Ishikawa (cell line): ENCODE measurements at regions not wholly inside any gene's neighbourhood (a gene's known extent, or its start where the extent isn't known, plus 50 kb on each side); places are given as distances from the start of the nearest gene placed in this dataset.

Experiments
- CEBPB ChIP-seq: IDR thresholded peaks from 2 replicates; pipeline ENCODE4 v1.6.1; 2012
- CREB1 ChIP-seq: IDR thresholded peaks from 2 replicates; pipeline ENCODE4 v1.6.1; 2012; ENCODE audit warnings: low read depth
- EGR1 ChIP-seq: IDR thresholded peaks from 2 replicates; pipeline ENCODE4 v1.6.1; 2012
- EP300 ChIP-seq: IDR thresholded peaks from 2 replicates; pipeline ENCODE4 v1.6.1; 2012; ENCODE audit warnings: borderline replicate concordance
- FOXM1 ChIP-seq: IDR thresholded peaks from 2 replicates; pipeline ENCODE4 v1.6.1; 2012; ENCODE audit warnings: low read depth, borderline replicate concordance
- NFIC ChIP-seq: IDR thresholded peaks from 2 replicates; pipeline ENCODE4 v1.6.1; 2012
- RAD21 ChIP-seq: IDR thresholded peaks from 2 replicates; pipeline ENCODE4 v1.6.1; 2012; ENCODE audit warnings: low read depth
- TAF1 ChIP-seq: IDR thresholded peaks from 2 replicates; pipeline ENCODE4 v1.6.1; 2012; ENCODE audit warnings: low read depth, mild to moderate bottlenecking
- TCF12 ChIP-seq: IDR thresholded peaks from 2 replicates; pipeline ENCODE4 v1.6.1; 2012; ENCODE audit warnings: low read depth
- TEAD4 ChIP-seq: IDR thresholded peaks from 2 replicates; pipeline ENCODE4 v1.6.1; 2012
- YY1 ChIP-seq: IDR thresholded peaks from 2 replicates; pipeline ENCODE4 v1.6.1; 2012; ENCODE audit warnings: low read depth
- ZBTB7A ChIP-seq: IDR thresholded peaks from 2 replicates; pipeline ENCODE4 v1.6.1; 2012; ENCODE audit warnings: low read depth
- TF ChIP-seq, protein P1 (sequence below): IDR thresholded peaks from 2 replicates; pipeline ENCODE4 v1.6.1; 2012
- TF ChIP-seq, protein P2 (sequence below): IDR thresholded peaks from 2 replicates; pipeline ENCODE4 v1.6.1; 2012
- TF ChIP-seq, protein P3 (sequence below): IDR thresholded peaks from 2 replicates; pipeline ENCODE4 v1.6.1; 2012; ENCODE audit warnings: low read depth, mild to moderate bottlenecking

DNA sequence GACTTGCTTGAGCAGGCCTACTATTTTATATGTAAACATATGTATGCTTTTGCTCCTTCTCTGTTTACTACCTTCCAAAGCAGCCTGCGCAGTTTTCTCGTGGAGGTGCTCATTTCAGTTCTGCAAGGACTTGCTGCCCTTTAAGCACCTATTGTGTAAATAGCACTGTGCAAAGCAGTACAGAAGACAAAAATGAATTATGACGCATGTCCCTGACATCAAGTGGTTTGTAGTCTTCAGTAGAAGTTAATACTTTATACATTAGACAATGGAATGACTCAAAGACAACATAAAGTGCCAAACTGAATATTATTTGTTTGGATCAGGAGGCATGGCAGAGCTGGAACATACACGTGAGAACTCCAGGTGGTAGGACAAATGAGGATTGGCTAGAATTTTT, 611.7 kb downstream of the LMO4 start:
- TF ChIP-seq, protein P1, sequence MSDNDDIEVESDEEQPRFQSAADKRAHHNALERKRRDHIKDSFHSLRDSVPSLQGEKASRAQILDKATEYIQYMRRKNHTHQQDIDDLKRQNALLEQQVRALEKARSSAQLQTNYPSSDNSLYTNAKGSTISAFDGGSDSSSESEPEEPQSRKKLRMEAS: no peak
- no peak for TF ChIP-seq FOXM1
- TF ChIP-seq, protein P2, sequence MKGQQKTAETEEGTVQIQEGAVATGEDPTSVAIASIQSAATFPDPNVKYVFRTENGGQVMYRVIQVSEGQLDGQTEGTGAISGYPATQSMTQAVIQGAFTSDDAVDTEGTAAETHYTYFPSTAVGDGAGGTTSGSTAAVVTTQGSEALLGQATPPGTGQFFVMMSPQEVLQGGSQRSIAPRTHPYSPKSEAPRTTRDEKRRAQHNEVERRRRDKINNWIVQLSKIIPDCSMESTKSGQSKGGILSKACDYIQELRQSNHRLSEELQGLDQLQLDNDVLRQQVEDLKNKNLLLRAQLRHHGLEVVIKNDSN: no peak
- no peak for TF ChIP-seq YY1
- TF ChIP-seq TEAD4: no peak
- TF ChIP-seq TCF12: no peak
- TF ChIP-seq CEBPB: no peak
- TF ChIP-seq ZBTB7A: no peak
- TF ChIP-seq EGR1: no peak
- TF ChIP-seq RAD21: no peak
- TF ChIP-seq, protein P3, sequence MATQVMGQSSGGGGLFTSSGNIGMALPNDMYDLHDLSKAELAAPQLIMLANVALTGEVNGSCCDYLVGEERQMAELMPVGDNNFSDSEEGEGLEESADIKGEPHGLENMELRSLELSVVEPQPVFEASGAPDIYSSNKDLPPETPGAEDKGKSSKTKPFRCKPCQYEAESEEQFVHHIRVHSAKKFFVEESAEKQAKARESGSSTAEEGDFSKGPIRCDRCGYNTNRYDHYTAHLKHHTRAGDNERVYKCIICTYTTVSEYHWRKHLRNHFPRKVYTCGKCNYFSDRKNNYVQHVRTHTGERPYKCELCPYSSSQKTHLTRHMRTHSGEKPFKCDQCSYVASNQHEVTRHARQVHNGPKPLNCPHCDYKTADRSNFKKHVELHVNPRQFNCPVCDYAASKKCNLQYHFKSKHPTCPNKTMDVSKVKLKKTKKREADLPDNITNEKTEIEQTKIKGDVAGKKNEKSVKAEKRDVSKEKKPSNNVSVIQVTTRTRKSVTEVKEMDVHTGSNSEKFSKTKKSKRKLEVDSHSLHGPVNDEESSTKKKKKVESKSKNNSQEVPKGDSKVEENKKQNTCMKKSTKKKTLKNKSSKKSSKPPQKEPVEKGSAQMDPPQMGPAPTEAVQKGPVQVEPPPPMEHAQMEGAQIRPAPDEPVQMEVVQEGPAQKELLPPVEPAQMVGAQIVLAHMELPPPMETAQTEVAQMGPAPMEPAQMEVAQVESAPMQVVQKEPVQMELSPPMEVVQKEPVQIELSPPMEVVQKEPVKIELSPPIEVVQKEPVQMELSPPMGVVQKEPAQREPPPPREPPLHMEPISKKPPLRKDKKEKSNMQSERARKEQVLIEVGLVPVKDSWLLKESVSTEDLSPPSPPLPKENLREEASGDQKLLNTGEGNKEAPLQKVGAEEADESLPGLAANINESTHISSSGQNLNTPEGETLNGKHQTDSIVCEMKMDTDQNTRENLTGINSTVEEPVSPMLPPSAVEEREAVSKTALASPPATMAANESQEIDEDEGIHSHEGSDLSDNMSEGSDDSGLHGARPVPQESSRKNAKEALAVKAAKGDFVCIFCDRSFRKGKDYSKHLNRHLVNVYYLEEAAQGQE: no peak
- TF ChIP-seq CREB1: no peak
- TF ChIP-seq NFIC: no peak
- no peak for TF ChIP-seq TAF1

DNA sequence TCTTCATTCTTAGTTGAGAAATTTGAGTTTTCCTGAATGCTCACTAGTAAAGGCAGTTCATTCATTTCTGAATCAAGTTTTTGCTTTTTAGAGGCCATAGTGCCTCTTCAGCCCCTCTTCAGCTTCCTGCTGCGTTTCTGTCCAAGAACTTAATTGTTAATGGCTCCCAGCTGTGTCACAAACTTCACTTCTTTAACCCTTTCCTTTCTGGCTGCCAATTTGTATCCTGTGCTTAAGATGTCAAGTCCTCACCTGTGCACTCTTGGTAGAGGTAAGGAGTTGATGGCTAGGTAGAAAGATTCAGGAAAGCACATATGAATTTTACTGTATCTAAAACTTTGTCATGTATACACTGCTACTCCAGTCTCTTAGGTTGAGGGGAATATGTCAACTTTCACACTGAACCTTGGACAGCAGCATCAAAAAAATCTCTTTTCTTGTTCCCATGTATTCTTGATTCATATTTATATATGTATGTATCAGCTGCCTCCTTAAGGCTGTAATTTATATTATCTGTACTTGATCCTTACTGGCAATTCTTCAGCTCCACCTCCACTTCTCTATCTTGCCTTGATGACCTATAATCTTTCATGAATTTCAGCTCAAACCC, 612.8 kb downstream of the LMO4 start:
- no peak for TF ChIP-seq NFIC
- TF ChIP-seq, protein P3: peak; percentile 41; the same call in 1 of the 2 replicates

DNA sequence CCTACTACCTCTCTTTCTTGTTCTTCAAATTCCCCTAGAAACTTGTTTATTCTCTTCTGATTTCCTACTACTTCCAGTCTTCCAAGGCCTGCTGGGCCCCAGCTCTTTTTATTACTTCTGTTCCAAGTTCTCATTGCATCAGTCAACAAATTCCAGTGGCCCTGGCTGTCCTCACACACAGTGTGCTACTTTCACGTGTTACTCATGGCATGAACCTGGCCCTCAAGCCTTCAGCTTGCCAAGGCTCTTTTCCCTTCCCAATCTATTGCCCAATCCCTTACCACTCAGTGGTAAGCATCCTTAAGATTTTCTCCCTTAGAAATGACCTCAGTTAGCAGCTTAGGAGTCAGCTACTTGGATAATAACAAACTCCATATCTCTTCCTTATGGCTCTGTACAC, 613.5 kb downstream of the LMO4 start:
- TF ChIP-seq EP300: no peak
- no peak for TF ChIP-seq RAD21
- no peak for TF ChIP-seq TEAD4
- no peak for TF ChIP-seq YY1

DNA sequence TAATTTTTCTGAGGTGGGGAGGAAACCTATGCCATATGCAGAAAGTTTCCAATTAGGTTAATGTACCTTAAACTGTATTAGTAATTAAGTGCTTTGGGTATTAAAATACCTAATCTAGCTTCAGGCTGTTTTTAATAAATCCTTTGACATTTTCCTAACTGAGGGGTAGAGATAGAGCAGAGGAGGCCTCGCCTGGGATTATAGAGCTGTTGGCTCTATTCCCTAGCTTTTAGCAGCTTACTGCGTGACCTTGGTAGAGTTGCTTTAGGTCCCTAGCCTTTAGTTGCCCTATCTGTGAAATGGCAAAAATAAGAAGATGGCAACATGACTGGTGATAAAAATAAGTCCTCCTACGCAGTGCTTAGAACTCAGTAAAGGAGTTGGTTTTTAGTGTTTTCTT, 621.0 kb downstream of the LMO4 start:
- no peak for TF ChIP-seq TEAD4
- no peak for TF ChIP-seq EGR1
- TF ChIP-seq, protein P1: no peak
- no peak for TF ChIP-seq TCF12
- TF ChIP-seq, protein P2: no peak

DNA sequence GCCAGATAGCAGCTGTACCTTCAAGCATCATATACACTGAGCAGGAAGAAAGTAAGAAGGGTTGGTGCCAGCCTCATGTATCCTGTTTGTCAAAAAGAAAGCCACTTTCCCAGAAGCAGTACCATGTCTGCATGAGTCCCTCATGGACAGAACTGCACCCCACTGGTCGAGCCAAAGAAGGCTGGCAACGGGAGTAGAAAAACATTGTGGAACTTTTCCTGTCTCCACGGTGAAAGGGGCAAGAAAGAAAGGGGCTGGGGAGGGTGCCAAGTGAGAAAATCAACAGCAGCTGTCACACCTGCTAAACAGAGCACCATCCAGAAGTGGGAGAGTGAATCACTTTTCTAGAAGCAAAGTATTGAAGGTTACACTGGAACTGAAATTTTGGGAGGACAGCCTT, 621.7 kb downstream of the LMO4 start:
- TF ChIP-seq, protein P1: no peak
- no peak for TF ChIP-seq TEAD4
- no peak for TF ChIP-seq CEBPB
- no peak for TF ChIP-seq EP300

DNA sequence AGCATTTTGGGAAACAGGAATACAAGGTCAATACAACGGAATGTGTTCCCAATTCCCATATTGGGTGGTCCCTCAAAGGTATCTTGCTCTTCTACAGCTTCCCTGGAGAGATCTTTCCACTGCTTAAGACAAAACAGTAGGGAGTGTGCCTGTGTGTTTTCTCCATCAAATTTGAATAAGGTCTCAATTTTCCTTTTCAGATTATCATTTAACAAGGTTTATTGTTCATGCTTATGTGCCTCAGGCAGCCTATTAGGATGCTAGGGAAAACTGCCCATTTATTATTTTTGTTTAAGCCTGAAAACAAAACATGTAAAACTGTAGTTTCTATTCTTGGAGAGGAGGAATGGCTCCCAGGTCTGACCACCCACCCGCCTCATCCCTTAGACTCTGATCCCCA, 622.7 kb downstream of the LMO4 start:
- no peak for TF ChIP-seq TCF12

DNA sequence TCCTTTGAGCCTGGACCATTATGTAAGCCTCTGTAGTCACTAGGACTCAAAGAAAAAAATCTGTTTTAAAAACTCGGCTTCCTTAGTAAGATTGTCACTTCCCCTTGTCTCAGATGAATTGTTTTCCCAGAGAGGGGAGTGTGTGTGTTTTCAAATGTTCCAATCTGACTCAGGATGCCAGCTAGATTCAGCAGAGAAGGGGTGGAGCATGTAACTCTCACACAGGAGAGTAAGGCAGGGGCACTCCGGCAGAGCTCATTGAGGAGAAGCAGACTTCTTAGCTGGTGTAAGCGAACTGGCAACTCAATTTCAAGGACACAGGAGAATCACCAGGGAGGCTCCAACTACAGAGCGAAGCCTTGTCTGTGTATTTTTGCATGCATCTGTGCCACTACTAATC, 623.2 kb downstream of the LMO4 start:
- TF ChIP-seq EP300 (no peak), TEAD4 (no peak), RAD21 (no peak), FOXM1 (no peak), EGR1 (no peak), NFIC (no peak), TCF12 (no peak), CREB1 (no peak), YY1 (no peak), TAF1 (no peak), ZBTB7A (no peak), CEBPB (no peak)
- TF ChIP-seq, protein P3: no peak
- TF ChIP-seq, protein P1: no peak
- TF ChIP-seq, protein P2: no peak
